HG03439 (cell line): ENCODE measurements at regions not wholly inside any gene's neighbourhood (a gene's known extent, or its start where the extent isn't known, plus 50 kb on each side); places are given as distances from the start of the nearest gene placed in this dataset.
"Not testable (repeated sequence)": the region's sequence is repeated elsewhere in the genome, so short reads cannot be mapped to it uniquely, and the experiment has no call there.

Source experiments
- ATAC-seq: cut with Tn5 transposase; IDR thresholded peaks from one replicate; pipeline ENCODE4 v1.9.1; 2021; ENCODE audit warnings: mild to moderate bottlenecking, moderate library complexity; ENCODE audit not compliant: unreplicated experiment

DNA sequence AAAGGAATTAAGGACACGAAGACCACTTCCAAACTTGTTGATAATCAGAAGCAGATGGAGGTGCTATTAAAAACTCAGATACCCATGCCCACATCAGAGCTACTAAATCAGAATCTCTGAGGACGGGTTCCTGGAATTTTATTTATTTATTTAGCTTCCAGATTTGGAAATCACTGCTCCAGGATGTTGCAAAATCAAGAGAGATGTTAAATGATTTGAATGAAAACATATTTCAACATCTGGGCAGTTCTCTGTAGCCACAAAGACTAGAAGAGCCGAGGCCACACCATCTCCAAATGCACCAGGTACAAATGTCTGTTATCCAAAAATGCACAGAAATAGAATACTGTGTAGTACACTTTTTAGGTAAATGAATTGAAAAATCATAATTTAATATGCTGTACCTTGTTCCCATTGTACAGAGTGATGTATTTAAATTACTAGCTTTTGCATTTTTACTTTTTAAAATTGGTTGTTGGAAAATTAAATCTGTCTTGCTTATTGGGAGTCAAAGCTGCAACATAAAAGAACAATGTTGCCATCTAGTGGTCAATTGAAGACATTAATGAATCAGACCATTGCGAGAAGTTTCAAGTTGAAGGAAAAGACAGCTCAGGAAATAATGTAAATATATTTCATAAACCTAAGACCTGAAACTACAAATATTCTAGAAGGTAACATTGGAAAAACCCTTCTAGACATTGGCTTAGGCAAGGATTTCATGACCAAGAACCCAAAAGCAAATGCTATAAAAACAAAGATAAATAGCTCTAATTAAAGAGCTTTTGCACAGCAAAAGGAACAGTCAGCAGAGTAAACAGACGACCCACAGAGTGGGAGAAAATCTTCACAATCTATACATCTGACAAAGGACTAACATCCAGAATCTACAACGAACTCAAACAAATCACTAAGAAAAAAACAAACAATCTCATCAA is 151.3 kb upstream of the TTC29 start:
- no peak for ATAC-seq

DNA sequence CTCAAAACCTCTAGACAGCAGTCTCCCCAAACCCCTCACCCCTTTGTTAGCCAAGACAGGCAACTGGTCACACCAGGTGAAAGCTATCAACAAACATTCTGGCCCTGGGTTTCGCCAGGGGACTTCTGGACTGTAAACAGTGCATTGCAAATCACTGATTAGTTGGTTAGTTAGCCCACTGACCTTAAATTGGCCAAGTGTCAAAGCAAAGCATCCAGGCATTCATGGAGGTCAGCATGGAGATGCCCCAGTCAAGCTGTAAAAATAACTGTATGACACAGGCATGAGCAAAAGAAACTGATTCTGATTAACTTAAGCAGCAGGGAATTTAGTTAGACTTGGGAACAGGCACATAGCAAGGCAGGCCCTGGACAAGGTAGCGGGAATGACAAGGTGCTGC is 156.0 kb upstream of the TTC29 start:
- ATAC-seq, result no peak

DNA sequence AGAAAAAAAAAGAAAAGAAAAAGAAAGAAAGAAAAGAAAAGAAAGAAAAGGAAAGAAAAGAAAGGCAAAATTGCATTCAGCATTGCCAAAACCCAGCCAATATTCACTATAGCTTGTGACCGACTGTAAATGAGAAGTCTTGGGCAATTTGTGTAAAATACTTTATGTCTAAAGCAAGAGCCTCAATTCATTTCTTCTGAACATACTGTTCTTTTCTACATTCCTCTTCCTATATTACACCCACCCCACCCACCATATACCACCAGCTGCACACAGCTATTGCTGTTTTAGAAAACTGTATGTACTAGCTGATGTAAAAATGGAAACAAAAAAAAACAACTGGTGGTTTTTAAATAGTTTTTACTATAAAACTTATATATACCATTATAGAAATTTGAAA is 156.9 kb upstream of the TTC29 start:
- no peak for ATAC-seq

DNA sequence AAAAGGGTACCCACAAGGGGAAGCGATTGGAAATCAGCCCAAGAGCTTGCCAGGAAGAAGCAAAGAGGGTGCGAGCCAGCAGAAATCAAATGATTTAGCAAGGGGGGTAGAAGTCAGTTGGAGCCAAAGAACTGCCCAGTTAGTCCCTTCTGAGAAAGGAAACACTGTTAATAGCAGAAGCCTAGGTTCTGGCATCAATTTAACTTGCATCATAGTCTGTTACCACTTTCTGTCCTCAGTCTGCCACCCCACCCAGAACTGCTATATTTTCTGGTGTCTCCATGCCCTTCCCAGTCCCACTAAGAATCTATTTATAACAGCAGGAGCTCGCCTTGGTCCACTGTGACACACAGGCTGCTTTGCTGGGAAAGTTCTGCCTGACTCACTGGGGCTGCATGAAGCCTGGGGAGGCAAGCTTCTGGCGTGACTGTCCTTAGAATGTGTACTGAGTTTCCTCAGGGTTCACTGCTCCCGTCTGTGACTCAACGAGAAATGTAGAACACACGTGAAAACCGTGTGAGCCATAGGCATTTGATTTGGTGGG is 157.8 kb upstream of the TTC29 start:
- no peak for ATAC-seq

DNA sequence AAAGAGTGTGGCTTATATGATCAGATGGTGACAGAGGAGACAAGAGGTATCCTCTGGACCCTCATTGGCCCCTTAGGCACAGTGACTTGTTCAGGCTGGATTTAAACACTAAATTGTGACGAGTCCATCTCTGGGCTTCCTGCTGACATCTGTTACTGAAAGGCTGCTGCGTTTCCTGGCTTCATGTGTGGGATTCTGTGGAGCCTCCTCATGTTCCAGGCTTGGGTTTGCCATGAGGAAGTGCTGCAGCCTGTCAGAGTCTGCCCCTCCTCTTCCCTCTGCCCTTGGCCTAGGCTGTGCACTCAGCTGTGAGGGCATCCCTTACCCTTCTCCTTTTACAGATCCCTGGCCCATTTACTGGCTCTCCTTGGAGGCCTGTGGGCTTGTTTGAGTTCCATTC is 159.1 kb upstream of the TTC29 start:
- no peak for ATAC-seq

DNA sequence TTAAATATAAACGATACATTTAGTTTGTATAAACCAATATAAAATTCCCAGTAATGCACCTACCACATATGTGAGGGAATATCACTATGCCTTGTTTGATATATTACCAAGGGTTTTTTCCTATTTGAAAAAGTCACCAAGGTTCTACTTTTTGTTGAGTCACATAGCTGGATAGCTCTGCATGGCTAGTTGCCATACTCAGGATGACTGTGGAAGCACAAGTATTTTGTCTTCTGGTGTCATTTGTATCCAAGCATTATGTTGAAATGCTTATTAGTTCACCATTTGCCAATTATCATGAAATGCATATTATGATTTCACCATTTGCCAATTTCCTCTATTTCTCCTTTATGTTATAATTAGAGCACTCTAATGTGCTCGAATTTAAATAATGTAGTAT is 162.7 kb upstream of the TTC29 start:
- no peak for ATAC-seq

DNA sequence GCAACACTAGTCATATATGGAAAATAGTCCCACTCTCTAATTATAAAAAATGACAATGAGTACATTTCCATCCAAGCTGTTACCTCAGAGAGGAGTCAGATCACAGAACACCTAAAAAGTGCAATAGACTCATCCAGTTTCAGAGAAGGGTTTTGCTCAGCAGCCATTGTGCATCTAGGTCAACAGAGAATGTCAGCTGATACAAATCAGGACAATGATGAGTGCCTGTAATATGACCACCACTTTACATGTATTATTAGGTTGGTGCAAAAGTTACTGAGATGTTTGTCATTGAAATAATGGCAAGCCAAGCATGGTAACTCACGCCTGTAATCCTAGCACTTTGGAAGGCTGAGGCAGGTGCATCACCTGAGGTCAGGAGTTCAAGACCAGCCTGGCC is 164.1 kb upstream of the TTC29 start:
- ATAC-seq, result no peak

GRCh38 chr4:147110473-147111367 is 165.1 kb upstream of the TTC29 start:
- ATAC-seq, result no peak

DNA sequence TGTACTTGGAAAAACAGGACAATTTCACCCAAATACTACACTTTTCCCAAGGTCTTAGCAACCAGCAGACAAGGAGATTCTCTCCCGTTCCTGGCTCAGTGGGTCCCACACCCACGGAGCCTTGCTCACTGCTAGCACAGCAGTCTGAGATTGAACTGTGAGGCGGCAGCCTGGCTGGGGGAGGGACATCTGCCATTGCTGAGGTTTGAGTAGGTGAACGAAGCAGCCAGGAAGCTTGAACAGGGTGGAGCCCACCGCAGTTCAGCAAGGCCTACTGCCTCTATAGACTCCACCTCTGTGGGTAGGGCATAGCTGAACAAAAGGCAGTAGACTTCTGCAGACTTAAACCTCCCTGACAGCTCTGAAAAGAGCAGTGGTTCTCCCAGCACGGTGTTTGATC is 166.5 kb upstream of the TTC29 start:
- ATAC-seq, result not testable (repeated sequence)

- no peak for ATAC-seq
Measured at GRCh38 chr4:147117431-147117830, 171.8 kb upstream of the TTC29 start.

DNA sequence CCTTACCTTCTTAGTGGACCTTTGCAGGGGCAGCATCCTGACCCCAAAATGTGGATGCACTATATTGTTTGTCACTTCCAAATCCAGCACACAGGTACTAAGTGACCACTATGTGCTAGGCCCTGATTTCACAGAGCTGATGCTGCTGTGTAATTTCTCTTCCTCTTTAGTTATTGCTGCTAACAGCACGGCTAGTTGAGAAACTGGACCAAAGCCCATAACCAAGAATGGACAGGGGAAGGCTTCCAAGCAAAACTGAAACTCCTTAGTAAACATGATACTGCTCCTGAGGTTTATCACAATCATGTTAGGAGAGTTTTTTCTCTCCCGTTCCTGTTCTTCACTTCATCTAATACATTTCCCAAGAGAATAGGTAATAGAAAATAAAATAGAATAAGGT is 172.9 kb upstream of the TTC29 start:
- no peak for ATAC-seq

DNA sequence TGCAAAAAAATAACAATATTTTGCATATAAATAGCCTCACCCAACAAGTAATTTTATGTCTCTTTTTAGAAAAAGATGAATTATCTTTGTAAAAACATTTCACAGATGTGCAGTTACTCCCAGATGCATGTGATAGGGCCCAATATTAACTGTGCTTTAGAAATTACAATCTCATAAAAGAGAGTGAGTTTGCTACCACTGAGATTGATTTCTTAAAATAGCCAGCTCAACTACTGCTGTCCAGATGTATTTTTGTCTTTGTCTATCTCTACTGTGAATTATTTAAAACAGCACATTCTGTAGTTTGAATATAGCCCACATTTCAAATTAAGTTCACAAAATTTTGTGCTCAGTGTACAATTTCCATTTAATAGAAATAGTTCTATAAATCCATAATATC is 177.0 kb upstream of the TTC29 start:
- ATAC-seq, result no peak

DNA sequence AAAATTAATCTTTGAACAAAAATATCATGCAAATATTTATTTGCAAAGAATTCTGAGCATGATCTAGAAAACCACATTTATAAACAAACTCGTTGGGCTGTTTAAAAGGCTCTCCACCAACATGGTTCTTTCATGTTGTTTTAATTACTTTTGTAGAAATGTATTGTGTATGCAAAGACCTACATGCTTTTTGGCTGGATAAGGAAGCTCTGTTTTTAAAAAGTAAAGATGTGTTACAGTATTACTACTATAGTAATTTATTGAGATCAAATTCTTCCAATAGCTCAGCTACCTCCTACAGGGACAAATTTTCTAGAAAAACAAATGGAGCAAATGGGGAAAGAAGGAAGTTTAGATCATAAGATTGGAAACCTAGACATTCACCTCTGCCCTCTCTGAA is 177.5 kb upstream of the TTC29 start:
- ATAC-seq, result no peak

GRCh38 chr4:147128787-147129186 is 183.1 kb upstream of the TTC29 start:
- no peak for ATAC-seq

DNA sequence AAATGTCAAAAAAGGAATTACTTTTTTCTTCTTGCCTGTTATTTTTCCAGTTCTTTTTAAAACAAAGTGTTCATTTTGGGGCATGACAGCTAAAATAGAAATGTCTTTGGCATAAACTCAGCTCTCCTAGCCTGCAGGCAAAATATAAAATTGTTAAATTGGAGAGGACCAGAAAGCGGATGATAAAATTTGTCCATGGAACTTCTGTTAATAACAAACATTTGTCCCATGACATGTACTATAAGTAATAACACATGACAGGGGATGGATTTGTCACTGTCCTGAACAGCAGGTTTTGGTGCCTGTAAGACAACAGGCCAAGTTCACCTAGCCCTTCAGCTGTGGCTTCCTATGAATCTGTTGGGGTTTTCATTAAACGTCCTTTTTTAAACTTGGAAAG is 184.0 kb upstream of the TTC29 start:
- ATAC-seq, result no peak

GRCh38 chr4:147134536-147135210 is 189.0 kb upstream of the TTC29 start:
- ATAC-seq, result no peak

GRCh38 chr4:147136310-147136709 is 190.6 kb upstream of the TTC29 start:
- ATAC-seq, result no peak

- ATAC-seq, result no peak
Measured at GRCh38 chr4:147136751-147137150, 191.1 kb upstream of the TTC29 start.

DNA sequence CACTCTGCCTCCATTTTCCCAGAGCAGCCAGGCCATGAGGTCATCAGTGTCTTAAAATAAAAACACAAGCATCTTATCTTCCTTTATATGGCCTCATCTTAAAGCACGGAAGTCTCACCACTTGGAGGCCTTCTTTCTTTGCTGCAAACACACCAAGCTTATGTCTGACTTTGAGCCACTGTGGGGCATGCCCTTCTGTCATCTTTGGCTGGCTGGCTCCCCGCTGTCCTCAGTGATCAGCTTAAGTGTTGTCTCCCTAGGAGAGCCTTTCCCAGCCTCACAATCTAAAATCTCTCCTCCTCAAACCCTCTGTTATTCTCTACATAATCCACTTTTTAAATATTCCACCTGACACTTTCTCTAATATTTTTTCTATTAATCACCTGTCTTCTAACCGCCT is 191.6 kb upstream of the TTC29 start:
- ATAC-seq, result no peak

DNA sequence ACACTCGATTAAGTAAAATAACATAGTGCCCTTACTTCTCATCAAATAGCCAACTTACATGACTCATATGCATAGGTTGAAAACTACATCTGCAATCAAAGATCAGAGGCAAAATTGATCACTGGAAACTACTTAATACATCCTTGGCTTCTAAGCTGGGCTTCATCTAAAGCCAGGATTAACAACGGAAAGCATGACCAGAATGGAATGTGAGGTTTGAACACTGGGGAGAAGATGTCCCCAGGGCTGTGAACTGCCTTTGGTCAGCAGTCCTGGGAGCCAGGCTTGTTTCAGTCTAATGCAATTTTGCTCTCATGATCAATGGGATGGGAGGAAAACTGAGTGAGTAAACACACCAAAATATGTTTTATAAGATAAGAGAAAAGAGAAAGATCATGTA is 192.5 kb upstream of the TTC29 start:
- ATAC-seq, result no peak
